NAMALWA (cell line): ENCODE measurements at regions not wholly inside any gene's neighbourhood (a gene's known extent, or its start where the extent isn't known, plus 50 kb on each side); places are given as distances from the start of the nearest gene placed in this dataset.
A peak's percentile ranks its signal among the peaks of the same experiment; 100 is the strongest.

Source experiments
- DNase-seq: peaks from one replicate; pipeline ENCODE4 v3.0.0-alpha.2; 2015; ENCODE audit warnings: low spot score

DNA sequence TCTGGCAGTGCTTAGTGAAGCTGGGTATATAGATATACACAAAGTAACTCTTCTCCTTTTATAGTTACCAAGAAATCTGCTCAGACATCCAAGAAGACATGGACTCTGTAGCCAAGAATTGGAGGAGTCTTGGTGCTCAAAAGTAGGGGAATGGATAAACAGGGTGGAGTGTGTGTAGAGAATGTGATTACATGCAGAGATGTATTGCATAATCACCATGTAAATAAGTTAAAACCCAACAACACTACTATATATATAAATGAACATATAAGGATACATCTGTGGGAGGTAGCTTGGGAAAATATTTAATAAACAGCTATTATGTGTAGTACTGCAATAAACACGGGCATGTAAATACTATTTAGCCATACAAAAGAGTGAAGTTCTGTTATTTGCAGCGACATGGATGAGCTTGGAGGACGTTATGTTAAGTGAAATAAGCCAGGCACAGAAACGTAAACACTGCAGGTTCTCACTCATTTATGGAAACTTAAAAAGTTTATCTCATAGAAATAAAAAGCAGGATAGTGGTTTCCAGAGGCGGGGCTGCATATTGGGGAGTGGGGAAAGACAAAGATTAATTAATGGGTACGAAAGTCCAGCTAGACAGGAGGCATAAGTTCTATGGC, 207.5 kb downstream of the TENT4A start:
- DNase-seq, result no peak

DNA sequence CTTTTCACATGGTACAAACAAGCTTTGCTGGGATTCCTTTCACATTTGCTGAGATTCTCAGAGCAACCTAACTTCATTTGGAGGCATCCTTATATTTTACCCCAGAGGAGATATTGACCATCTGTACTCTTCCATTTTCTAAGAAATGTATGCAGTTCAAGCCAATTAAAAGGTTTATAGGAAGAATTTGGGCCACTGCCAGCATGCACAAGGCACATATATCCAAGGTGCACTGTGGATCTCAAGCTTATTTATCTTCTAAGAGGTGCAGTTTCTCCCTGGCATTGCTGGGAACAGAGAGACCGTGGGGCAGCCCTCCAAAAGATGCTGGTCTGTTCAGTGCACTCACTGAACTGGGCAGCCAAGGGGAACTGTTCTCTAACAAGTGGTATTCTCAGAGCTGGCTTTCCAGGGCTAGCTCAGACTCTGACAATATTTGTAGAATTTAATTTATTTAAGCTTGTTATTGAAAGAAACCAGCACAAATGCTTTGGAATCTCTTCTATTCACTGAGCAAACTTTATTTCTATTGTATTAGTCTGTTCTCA, 213.3 kb downstream of the TENT4A start:
- DNase-seq, result no peak

DNA sequence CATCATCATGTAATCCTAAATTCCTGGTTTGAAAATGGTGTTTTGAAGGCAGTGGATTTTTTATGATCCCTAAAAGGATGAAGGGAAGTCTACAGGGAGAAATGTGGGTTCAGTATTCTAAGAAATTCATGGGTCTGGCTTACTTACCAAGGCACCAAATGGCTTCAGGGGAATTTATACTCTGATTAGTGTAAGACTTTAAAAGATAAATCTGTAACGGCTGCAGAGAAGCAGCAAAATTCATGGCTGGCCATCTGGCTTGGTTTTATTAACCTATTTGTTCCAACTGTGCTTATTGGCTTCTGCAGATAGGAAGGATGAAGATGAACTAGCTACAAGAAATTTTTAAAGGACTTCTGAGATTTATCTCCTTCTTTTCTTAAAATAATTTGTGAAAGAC, 222.8 kb downstream of the TENT4A start:
- DNase-seq, result no peak

DNA sequence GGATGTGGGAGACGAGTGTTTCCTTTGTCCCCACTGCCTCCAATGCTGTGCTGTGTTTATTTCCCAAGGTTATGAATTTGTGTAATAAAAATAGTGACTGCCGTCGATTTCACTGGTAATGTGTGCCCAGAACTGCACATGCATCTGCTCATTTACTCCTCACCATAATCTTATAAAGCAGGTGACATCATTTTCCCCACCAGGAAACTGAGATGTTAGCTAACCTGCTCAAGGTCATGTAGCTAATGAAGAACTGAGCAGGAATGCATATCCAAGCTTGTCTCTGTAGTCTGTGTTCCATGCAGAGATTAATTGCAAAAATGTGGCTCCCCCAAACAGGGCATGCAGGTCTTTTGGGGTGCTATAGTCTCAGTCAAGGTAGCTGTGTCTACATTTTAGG, 224.4 kb downstream of the TENT4A start:
- no peak for DNase-seq

DNA sequence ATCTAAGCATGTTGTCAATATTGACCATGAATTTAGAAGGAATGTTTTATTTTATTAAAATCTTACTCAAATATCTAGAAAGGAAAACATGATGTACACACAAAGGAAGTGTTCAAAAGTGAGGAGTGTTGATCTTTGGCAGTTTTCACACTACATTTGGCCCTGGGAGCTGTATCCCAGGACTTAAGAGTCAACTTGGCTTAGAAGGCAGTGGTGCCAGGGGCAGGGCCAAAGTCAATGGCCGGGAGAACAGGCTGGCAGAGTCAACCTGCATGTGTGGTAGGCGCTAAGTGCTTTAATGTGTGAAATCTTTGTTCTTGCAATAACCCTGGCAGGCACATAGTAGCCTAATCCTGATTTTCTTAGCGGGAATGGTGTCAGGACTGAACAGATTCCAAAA, 228.4 kb downstream of the TENT4A start:
- DNase-seq, result no peak

DNA sequence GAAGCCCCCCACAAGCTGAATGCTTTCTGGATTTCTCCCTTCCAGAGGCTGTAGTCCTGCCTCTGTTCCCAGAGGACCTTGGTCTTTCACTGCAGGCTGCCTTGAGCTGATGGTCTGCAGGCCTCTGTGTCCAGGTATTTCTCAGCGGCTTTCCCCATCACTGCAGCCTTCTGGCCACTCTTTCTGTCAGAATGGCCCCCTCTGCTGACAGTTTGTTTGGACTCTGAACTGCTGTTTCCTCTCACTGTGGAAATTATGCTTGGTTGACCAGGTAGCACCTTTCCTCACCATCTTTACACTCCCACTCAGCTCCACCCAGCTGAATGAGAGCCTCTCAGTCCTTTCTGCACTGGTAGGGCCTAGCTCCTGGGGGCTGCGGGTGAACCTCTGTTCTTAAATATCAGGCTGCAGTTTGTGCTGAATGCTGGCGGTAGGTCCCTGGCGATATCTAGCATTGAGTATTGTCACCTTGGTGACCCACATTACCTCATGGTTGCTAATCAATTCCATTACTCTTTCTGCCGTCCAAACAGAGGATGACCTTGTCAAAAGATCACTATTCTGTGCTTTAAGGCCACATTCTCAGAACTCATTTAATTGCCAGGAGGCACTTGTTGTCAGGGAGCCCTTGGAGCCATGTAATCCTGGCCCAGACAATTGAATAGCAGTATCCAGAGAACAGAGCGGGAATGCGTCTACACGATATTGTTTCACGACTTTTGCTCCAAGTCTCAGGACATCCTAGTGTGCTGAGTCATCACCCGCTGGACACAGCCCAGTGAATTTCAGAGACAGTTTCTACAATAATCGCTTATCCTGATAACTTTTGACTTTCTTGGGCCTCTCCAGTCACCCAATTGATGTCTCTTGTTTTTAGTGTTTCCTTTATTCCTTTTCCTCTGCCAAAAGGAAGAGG, 230.2 kb downstream of the TENT4A start:
- DNase-seq, result no peak

DNA sequence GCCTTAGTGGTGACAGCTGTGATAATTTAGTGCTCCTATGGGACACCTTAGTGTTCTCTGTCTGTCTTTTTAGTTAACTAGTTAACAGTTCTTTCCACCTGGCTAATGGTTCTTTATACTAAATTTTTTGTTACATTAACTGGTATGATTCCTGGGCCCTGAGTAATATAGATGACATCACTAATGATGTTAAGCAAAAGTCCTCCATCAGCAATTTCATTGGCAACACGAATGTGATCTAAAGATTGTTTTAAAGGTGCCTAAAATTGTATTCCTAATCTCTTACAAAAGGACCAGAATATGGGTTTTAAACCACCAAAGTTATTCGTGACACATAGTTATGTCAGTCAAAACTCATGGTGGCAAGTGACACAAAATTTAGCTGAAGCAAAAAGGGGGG, 235.3 kb downstream of the TENT4A start:
- DNase-seq, result no peak

DNA sequence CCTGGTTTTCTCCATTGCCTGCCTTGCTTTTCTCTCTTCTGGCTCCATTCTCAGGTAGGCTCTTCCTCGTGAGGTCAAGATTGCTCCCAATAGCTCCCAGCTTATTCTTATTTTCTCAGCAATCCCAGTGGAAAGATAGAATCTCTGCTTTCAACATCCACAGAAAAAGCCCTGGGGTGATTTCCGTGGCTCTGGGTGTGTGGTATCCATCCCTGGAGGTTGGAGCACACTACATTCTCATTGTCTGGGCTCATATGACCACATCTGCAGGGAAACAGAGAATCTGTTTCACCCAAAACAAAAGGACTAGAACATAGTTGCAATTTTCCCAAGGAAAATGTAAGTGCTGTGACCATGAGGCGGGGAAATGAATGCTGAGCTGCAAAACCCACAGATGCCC, 236.0 kb downstream of the TENT4A start:
- DNase-seq, result no peak

DNA sequence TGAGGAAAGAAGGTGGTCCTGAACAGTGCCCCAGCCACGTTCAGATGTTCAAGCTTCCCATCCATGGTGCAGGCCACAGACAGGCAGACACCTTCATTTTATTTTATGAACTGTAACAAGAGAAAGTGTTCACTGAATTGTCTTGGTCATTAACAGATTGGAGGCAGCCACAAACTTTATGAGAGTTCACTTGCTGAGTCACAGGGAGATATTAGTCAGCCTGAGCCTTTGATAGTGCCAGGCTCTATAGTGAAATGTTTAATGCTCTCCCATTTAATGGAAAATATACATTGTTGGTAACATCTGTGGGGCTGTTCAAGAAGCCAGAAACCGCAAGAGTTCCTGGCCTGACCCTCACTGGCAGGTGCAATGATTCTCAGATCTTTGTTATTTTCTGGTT, 237.0 kb downstream of the TENT4A start:
- DNase-seq, result no peak

DNA sequence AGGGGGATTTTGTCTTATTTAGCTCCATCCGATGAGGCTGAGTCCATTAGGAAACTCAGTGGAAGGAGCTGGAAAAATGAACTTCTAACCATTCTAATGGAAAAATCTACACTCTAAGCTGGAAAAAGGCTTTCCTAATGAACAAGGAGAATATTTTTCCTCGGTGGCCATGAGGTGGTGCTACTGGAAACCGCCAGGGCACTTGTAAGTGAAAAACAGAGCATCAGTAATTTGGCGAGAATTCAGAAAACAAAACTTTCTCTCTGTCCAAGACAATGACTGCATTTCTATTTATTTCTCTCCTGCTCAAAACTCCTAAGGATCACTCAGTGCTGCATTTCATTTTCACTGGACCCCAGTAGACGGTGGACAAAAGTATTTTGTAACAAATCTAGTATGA, 237.6 kb downstream of the TENT4A start:
- no peak for DNase-seq

DNA sequence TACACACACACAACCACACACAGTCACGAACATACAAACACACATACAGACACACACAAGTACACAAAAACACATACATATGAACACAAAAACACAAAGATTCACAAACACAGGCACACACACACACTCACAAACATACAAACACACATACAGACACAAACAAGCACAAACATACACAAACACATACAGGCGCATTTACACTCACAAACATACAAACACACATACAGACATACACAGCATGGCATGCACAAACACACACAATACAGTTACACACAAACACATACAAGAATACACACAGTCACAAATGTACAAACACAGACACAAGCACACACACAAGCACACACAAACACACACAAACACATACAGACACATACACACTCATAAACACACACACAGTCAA, 247.9 kb downstream of the TENT4A start:
- DNase-seq, result no peak

DNA sequence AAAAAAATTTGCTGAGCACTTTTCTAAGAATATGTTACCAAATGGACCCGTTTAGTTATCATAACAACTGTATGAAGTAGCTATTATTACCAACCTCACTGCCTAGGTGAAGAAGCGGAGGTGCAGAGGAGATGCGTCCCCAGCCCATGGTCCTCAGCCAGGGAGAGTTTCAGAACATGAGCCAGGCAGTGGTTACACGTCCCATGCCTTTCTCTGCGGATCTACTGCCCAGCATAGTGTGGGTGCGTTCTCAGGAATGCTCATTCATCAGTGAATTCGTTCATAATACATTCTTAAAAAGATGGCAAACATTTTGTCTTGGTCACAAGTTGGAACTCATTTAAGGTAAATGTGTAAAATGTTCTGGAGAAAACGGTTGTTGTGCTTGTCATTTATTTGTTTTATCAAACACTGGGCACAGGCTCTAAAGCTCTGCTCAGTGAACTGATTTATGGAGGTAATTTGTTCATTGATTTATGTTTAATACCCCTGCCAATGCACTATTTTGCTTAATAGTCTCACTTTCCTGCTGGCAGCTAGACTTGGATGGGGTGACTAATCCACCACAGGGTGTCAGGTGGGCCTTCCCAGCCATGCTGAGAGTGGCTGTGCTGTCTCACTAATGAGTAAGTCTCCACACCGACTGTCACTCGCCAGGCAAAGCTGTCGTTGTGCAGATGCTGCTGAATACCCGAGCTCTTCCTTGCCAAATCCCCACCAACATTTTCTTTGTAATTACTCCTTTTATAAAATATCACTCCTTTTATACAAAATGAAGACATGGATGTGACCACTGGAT, 248.8 kb downstream of the TENT4A start:
- DNase-seq, result no peak

DNA sequence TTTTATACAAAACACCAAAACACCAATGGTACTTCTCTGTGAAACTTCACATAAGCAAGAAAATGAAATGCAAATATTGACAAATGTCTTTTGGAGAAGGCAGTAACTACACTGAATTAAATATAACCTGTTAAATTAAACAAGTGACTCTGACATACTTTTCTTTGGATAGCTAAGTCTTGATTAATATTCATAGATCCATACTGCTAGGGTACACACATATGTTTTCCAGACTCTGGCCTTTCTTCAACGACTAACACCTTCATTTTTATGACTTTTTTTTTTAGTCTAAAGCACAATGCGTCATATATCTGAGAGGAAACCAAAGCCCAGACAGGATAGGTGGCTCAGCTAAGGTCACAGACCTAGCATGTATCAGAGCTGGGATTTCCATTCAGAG, 263.7 kb downstream of the TENT4A start:
- DNase-seq, result no peak

DNA sequence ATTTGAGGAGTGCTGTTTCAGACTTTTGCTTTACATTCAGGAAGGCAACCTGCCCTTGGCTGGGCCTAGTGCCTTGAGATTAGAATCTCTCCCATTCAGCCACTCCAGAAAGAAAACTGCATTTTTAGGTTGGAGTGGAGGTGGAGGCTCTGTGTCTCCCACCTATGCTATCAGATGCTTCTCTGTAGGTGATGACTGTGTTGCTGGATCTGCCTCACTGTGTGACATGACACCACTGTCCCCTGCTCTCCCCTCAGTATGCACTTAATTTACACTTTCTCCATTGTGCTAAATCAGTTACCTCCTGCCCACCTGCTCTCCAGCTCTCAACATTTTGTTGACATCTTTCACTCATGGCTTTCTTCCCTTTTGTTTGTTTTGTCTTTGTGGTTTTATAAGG, 265.8 kb downstream of the TENT4A start:
- no peak for DNase-seq

DNA sequence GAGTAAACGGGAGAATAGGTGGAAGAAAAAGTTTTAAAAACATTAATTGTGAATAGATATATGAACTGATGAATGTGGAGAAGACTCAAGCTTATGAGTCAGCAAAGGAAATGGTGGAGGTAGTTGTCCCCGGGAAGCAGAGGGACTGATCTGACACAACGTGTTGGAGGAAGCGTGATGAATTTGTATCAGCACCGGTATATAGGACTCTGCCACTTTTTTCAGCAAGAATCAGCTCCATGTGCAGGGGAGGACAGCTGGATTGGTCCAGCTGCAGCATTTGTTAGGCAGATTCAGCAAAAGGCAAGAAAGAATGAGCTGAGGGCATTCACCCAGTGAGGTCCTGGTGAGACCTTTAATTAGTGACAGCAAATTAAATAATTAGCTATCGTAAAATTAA, 276.0 kb downstream of the TENT4A start:
- DNase-seq, result no peak

DNA sequence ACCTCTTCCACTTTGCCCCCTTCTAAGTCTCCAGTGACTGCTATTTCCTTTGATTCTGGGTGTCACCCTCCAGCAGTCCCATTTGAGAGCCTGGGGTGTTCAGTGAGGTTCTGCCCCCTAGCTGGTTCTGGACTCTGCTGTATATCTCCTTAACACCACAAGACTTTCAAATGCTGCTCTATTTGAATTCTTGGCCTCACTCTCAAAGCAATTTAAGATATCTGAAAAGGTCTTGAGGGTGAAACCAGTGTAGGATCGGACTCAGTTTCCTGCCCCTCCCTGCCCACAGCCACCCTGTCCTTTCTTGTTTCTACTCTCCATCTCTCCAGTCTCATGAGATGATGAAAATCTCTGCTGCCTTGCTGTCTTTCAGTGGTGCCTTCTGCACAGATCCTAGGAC, 280.9 kb downstream of the TENT4A start:
- DNase-seq, result no peak

DNA sequence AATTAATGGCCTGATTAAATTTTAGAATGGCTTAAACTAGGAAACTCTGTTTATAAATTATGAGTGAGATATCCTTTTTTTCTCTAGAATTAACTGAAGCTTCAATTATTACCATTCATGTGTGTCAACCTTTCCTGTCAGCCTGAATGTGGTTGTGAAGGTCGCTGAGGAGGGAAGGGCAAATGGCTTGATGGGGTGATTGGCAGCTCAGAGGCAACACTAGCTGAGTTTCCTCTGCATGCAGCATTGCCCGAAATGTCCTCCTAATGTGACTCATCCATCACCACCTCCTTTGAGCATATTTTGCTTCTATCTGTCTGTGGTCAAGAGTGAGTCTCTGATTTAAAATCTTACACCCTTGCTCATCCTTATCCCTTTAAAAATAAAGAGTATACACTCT, 281.9 kb downstream of the TENT4A start:
- DNase-seq, result no peak

DNA sequence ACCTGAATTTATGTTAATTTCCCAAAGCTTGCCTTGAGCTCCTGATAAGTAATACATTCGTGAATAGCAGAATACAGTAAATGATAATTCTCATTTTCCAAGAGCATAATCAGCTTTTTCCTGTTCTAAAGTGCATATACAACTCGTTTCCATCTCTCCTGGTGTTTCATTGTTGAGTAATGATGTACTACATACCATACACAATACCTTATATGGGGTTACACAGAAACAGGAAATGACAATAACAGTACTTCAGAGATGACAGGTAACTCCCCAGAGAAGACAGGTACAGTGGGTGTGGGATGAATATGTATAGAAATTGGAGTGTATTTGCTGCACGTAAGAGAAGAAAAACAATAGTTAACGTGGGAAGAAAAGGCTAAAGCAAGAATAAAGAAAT, 287.1 kb downstream of the TENT4A start:
- DNase-seq, result no peak

DNA sequence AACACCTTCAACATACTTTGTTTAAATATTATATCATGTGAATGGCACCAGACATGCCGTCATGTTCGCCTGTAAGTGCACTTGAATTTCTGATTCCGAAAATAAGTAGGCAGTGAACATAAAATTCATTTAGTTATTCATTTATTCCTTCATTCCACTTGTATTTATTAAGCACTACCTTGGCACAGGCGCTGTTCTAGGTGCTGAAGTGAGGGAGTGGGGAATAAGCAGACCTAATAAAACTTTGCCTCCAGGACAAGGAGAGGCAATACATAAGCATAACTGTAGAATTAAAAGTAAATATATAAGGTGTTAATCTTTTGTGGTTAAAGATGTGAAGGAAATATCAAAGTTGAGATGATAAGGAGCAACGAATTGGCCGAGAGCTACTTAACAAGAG, 297.4 kb downstream of the TENT4A start:
- DNase-seq, result no peak

DNA sequence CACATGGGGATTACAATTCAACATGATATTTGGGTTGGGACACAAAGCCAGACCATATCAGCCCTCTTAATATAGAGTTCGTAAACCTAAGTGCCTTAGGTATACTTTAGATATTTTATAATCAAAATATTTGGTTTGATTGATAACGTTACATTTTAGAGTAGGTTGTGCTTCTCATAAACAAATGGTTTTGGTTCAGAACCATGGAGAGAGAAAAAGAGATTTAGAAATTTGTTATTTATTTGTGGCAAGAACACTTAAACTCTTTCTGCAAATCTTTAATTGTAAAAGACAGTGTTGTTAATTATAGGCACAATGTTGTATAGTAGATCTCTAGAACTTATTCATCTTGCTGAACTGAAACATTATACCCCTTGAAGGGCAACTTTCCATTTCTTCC, 298.8 kb downstream of the TENT4A start:
- no peak for DNase-seq

DNA sequence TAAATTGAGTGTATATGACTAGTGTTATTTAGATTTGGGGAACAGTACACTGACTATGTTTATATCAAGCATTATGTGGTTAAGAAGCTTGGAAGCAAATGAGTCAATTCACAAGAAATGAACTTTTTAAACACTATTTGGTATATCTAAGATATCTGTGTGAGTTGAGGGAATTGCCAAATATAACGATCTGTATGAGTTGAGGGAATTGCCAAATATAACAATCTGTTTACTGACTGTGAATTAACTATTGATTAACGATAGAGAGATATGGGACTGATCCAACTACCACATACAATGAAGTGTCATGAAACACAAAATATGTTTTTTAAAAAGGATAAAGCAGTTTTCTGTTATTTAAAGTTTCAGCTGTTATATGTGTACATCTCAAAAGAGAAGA, 301.4 kb downstream of the TENT4A start:
- no peak for DNase-seq

DNA sequence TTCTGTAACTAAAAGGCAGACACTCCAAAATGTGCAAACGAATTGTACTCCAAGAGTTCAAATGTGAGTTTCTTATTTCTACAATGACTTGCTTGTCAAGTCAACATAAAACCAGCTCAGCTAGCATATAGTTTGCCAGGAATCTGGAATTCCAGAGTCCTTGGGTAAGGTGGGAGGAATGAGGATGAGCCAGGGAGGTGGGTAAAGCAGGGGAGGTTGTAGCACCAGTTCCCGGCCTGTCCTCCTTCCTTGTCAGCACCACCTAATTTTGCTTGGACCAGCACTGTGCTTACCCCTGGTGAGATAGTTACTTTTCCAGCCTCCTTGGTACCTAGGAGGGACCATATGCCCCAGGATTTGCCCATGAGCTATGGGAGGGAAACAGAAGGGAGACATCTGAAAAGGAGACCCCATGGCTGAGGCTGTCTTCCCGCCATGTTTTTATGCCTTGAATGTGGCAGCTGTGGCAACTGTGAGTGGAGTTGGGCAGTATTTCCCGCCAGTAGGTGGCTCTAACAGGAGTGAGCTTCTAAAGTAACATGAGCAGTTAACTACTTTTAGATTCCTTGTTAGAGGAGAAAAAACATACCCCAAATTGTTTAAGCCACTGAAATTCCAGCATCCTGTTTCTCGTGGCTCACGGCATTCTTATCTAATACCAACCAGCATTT, 302.5 kb downstream of the TENT4A start:
- peak; percentile 44 for DNase-seq
